Superior temporal gyrus (tissue), 1 donor: ENCODE measurements at regions not wholly inside any gene's neighbourhood (a gene's known extent, or its start where the extent isn't known, plus 50 kb on each side); places are given as distances from the start of the nearest gene placed in this dataset.
A peak's percentile ranks its signal among the peaks of the same experiment; 100 is the strongest.
"Not testable (repeated sequence)": the region's sequence is repeated elsewhere in the genome, so short reads cannot be mapped to it uniquely, and the experiment has no call there.

Source experiments
- DNase-seq: peaks from one replicate; pipeline ENCODE4 v3.0.0-alpha.2; 2016; ENCODE audit errors: extremely low spot score

DNA sequence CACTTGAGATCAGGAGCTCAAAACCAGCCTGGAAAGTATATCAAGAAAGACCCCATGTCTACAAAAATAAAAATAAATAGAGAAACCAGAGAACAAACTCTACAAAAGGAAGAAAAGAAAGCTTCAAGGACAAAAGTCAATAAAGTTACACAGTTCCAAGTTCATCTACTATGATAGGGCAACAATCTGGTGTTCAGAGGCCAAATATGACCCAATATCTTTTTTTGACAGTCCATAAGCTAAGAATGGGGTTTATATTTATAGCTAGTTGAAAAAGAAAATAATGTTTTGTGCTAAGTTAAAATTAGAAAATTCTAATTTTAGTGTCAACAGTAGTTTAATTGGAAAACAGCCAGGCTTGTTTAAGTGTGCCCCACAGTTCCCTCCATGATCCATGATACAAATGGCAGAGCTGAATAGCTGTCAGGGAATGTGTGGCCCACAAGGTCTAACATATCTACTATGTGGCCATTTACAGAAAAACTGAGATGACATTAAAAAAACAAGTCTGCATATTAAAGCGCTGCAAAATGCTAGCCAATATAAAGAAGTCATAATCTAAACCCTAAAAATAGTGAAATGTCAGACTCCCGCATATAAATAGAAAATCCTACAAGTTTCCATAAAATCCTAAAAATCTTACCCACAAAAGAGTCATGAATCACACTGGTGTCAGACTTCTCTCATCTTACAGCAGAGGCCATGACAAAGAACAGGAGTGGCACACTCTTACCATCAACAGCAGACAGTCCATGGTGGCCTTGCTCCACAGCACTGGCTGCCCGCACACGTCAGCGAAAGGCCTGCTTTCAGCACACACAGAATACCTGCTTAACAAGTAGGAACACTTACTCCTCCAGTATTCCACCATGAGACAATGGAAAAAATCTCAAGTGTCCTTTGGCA, 281.9 kb upstream of the HSFY2 start:
- DNase-seq, result no peak

- no peak for DNase-seq
Observed at GRCh38 chrY:19053806-19054205, 280.3 kb upstream of the HSFY2 start.

GRCh38 chrY:19051021-19051420, 277.5 kb upstream of the HSFY2 start:
- DNase-seq, result no peak

- DNase-seq, result no peak
Observed at GRCh38 chrY:19042984-19043442, 269.5 kb upstream of the HSFY2 start.

GRCh38 chrY:19042306-19042958, 268.9 kb upstream of the HSFY2 start:
- DNase-seq, result no peak

DNA sequence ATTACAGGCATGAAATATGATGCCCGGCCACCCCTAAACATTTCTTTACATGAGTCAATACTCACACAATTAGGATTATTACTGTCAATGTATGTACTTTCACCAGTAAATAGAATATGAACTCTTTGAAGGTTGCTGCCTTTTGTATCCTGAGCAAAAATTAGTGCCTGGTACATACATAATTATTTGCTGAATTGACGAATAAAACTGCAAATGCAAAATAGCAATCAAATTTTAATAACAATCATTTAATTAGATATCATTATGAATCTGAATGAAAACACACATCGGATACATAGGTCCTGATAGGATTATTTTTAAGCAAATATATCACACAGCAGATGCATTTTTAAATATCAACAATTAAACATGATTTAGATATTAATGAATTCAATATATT, 253.1 kb upstream of the HSFY2 start:
- no peak for DNase-seq

DNA sequence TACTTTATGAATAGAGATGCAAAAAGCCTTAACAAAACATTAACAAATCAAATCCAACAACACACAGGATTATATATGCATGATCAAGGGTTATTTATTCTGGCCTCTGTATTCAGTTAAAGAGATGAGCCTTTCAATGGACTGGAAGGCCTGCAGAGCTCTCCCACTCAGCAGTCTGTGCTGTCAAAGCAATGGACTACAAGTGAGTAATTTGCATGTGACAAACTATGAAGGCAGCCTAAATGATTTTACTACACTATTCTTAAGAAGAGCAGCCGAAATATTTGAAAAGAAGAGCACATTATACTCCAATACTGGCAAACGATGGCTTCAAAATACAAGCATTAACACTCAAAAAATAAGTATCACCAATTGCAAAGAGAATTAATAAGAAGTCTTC, 250.4 kb upstream of the HSFY2 start:
- no peak for DNase-seq

GRCh38 chrY:19020193-19020592, 246.7 kb upstream of the HSFY2 start:
- DNase-seq, result no peak

DNA sequence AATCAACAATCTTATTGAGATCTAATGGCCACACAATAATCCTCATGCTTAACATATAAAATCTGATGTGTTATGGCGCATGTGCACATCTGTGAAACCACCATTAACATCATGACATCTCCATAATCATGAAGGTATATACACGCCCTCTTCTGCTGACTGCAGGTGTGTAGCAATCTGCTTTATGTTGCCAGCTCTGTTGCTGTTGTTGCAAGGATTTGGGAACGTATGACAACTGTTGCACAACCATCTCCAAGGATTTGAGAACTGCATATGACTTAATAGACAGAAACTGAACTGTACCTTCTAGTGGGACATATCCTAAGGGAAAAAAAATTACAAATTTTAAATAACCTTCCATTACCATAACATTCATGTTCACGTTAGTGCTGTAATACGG, 243.5 kb upstream of the HSFY2 start:
- DNase-seq, result no peak

- no peak for DNase-seq
Observed at GRCh38 chrY:19015854-19016253, 242.3 kb upstream of the HSFY2 start.

DNA sequence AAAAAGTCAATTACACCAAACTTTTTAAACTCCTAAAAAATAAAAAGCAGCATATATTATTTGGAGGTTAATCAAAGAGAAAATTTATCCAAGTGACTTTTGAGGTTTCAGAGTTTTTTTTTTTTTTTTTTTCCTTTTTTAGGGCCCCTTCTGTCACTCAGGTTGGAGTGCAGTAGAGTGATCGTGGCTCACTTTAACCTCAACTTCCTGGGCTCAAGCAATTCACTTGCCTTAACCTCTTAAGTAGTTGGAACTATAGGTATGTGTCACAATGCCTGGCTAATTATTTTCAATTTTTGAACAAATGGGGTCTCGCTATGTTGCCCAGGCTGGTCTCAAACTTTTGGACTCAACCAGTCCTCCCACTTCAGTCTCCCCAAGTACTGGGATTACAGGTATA, 241.7 kb upstream of the HSFY2 start:
- DNase-seq, result no peak

GRCh38 chrY:19012985-19013384, 239.4 kb upstream of the HSFY2 start:
- no peak for DNase-seq

DNA sequence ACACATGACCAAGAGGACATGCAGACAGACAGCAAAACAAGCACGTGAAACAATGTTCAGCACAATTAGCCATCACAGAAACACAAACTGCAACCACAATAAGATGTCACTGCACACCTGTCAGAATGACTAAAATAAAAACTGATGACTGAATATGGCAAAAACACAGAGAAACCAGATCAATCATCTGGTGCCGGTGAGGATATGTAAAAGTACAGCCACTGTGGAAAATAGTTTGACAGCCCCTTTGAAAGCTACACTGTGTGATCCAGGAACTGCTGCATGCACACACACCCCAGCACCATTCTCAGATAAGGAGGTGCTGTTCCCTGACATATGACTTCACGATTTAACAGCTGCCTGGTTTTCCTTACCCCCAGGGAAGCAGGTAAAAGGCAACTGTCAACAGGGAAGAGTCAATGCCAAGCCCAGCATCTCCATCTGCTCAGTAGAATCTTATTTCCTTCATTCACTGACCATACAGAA, 238.1 kb upstream of the HSFY2 start:
- DNase-seq, result no peak

- no peak for DNase-seq
Observed at GRCh38 chrY:19006234-19006633, 232.7 kb upstream of the HSFY2 start.

GRCh38 chrY:19005579-19005978, 232.0 kb upstream of the HSFY2 start:
- no peak for DNase-seq

- peak; percentile 52 for DNase-seq
Observed at GRCh38 chrY:18997635-18998240, 224.2 kb upstream of the HSFY2 start.

- no peak for DNase-seq
Observed at GRCh38 chrY:18993480-18993879, 219.9 kb upstream of the HSFY2 start.

- DNase-seq, result not testable (repeated sequence)
Observed at GRCh38 chrY:18992684-18993083, 219.1 kb upstream of the HSFY2 start.

GRCh38 chrY:18989356-18989755, 215.8 kb upstream of the HSFY2 start:
- no peak for DNase-seq

GRCh38 chrY:18966001-18966400, 192.5 kb upstream of the HSFY2 start:
- no peak for DNase-seq

GRCh38 chrY:18958846-18959245, 185.3 kb upstream of the HSFY2 start:
- no peak for DNase-seq

DNA sequence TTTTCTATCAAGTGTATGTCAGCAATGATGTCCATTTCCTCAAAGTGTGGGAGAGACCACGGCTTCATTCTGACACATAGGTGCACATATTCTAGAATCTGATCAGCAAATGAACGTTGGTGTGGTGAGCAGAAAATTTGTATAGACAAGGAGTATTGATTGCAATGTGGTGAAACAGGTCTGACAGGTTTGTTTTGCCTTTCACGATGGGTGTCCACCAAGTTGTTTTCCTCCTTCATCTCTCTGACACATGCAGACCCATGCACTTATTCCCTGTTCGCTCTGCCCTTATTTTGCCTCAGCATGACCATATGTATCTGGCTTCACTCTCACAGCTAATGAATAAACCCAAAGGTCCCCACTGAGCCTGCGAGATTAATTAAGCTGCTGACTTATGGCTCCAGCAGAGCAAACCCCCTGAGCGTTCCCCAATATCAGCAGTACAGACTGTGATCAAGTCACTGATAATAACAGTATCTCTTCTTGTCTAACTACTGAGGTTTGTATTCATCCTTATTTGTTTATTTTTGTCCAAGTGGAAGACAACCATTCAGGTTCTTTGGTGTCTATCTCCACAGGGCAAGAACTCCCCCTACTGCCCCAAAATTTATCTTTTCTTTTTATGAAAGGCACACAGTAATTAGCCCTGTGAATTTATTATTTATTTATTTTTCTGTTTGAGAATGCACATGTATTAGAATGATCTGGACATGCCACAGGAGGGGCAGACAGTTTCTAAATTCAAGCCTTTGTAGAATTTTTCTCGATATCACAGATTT, 178.3 kb upstream of the HSFY2 start:
- no peak for DNase-seq
